Testis (tissue), 2 donors: ENCODE measurements at regions not wholly inside any gene's neighbourhood (a gene's known extent, or its start where the extent isn't known, plus 50 kb on each side); places are given as distances from the start of the nearest gene placed in this dataset.
"Not testable (repeated sequence)": the region's sequence is repeated elsewhere in the genome, so short reads cannot be mapped to it uniquely, and the experiment has no call there.

Source experiments
- POLR2A ChIP-seq: fragments of 450-650 bp; IDR thresholded peaks from one replicate; pipeline ENCODE4 v1.6.1; 2017; ENCODE audit warnings: antibody characterized with exemption, mild to moderate bottlenecking, moderate library complexity
- TF ChIP-seq, protein P1 (sequence below), 3 experiments: fragments of 450-650 bp in 2 of 3; fragments of 200-600 bp in 1 of 3; sonication (generic) in 1 of 3; IDR thresholded peaks; one replicate each; pipeline ENCODE4 v1.5.1; 2016 to 2019; ENCODE audit warnings: antibody characterized with exemption in 3 of 3, mild to moderate bottlenecking in 2 of 3, moderate library complexity in 1 of 3

DNA sequence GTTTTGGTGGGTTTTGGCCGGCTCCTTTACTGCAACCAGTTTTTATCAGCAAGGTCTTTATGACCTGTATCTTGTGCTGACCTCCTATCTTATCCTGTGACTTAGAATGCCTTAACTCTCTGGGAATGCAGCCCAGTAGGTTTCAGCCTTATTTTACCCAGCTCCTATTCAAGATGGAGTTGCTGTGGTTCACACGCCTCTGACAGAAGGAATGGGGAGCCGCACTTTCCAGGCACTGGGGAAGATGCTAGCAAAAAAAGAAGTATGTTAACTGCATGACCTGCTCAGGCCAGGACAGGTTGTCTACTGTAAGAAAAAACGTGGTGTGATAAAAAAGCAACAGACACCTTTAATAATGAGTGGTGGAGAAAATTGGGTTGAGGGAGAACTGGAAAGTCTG lies 112.2 kb upstream of the OR9Q1 start:
- TF ChIP-seq, protein P1, sequence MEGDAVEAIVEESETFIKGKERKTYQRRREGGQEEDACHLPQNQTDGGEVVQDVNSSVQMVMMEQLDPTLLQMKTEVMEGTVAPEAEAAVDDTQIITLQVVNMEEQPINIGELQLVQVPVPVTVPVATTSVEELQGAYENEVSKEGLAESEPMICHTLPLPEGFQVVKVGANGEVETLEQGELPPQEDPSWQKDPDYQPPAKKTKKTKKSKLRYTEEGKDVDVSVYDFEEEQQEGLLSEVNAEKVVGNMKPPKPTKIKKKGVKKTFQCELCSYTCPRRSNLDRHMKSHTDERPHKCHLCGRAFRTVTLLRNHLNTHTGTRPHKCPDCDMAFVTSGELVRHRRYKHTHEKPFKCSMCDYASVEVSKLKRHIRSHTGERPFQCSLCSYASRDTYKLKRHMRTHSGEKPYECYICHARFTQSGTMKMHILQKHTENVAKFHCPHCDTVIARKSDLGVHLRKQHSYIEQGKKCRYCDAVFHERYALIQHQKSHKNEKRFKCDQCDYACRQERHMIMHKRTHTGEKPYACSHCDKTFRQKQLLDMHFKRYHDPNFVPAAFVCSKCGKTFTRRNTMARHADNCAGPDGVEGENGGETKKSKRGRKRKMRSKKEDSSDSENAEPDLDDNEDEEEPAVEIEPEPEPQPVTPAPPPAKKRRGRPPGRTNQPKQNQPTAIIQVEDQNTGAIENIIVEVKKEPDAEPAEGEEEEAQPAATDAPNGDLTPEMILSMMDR (IDR thresholded peaks at IDR 0.05) = not testable (repeated sequence)
- not testable (repeated sequence) for TF ChIP-seq POLR2A
